HEK293 (cell line): ENCODE measurements at regions not wholly inside any gene's neighbourhood (a gene's known extent, or its start where the extent isn't known, plus 50 kb on each side); places are given as distances from the start of the nearest gene placed in this dataset.

ENCODE experiments used
- CTCF ChIA-PET: fragments of 350-600 bp; formaldehyde crosslinking; extraction: SDS; loops from one replicate; lab custom pipeline; 2021; ENCODE audit warnings: antibody characterized with exemption; lab: Yijun Ruan, JAX
- POLR2A ChIA-PET: fragments of 300-600 bp; formaldehyde crosslinking; extraction: SDS; loops from one replicate; lab custom pipeline; 2020; ENCODE audit warnings: antibody characterized with exemption, inconsistent platforms; lab: Yijun Ruan, JAX
- H3K27ac ChIP-seq: fragments of 200-500 bp; sonication (Bioruptor generic); 2 replicates; pipeline ENCODE4 v1.5.1; 2014; ENCODE audit warnings: low read depth, low read length, control low read depth, inconsistent platforms; ENCODE audit errors: extremely low read depth
- H3K36me3 ChIP-seq, 2 experiments: fragments of 200-500 bp in 1 of 2; sonication (Bioruptor generic) in 1 of 2; 1 replicate in 1 of 2; 2 replicates in 1 of 2; pipeline ENCODE4 v1.5.1; 2014 to 2017; ENCODE audit warnings: inconsistent platforms in 2 of 2, low read length in 2 of 2; ENCODE audit not compliant: control insufficient read depth in 2 of 2, insufficient read depth in 1 of 2
- H3K4me1 ChIP-seq: fragments of 200-500 bp; sonication (Bioruptor generic); 2 replicates; pipeline ENCODE4 v1.5.1; 2014; ENCODE audit warnings: mild to moderate bottlenecking, low read length, inconsistent platforms; ENCODE audit not compliant: control insufficient read depth, insufficient read depth
- H3K4me3 ChIP-seq: 2 replicates; pipeline ENCODE4 v1.5.1; 2011; ENCODE audit warnings: low read depth, mild to moderate bottlenecking, control low read depth, low read length, moderate library complexity
- H3K9me3 ChIP-seq: fragments of 200-500 bp; sonication (Bioruptor generic); 2 replicates; pipeline ENCODE4 v1.5.1; 2014; ENCODE audit warnings: low read depth, low read length, inconsistent platforms; ENCODE audit not compliant: control insufficient read depth, insufficient read depth
- GLI4 ChIP-seq: fragments of 450-650 bp; formaldehyde crosslinking; IDR thresholded peaks from 2 replicates; pipeline ENCODE4 v1.5.1; 2016; ENCODE audit warnings: missing biosample characterization, missing genetic modification characterization
- KLF1 ChIP-seq: fragments of 450-650 bp; formaldehyde crosslinking; IDR thresholded peaks from 2 replicates; pipeline ENCODE4 v1.5.1; 2016; ENCODE audit warnings: missing biosample characterization, missing genetic modification characterization
- KLF16 ChIP-seq: fragments of 450-650 bp; formaldehyde crosslinking; IDR thresholded peaks from 2 replicates; pipeline ENCODE4 v1.5.1; 2017; ENCODE audit warnings: missing biosample characterization, missing genetic modification characterization
- RBAK ChIP-seq: fragments of 450-650 bp; formaldehyde crosslinking; IDR thresholded peaks from 2 replicates; pipeline ENCODE4 v1.5.1; 2016; ENCODE audit warnings: missing biosample characterization, missing genetic modification characterization
- TCF7L2 ChIP-seq: IDR thresholded peaks from 2 replicates; pipeline ENCODE4 v1.6.1; 2011; ENCODE audit warnings: low read depth, mild to moderate bottlenecking, inconsistent platforms, low read length, moderate library complexity, borderline replicate concordance
- YY2 ChIP-seq: fragments of 450-650 bp; formaldehyde crosslinking; IDR thresholded peaks from 2 replicates; pipeline ENCODE4 v1.5.1; 2016; ENCODE audit warnings: missing biosample characterization, missing genetic modification characterization
- ZBTB1 ChIP-seq: fragments of 450-650 bp; formaldehyde crosslinking; IDR thresholded peaks from 2 replicates; pipeline ENCODE4 v1.5.1; 2016; ENCODE audit warnings: missing biosample characterization, missing genetic modification characterization
- ZBTB21 ChIP-seq: fragments of 450-650 bp; formaldehyde crosslinking; IDR thresholded peaks from 2 replicates; pipeline ENCODE4 v1.5.1; 2017; ENCODE audit warnings: missing biosample characterization, missing genetic modification characterization
- ZFP3 ChIP-seq: fragments of 450-650 bp; formaldehyde crosslinking; IDR thresholded peaks from 2 replicates; pipeline ENCODE4 v1.5.1; 2016; ENCODE audit warnings: low read depth, missing biosample characterization, missing genetic modification characterization
- ZFP37 ChIP-seq: fragments of 450-650 bp; formaldehyde crosslinking; IDR thresholded peaks from 2 replicates; pipeline ENCODE4 v1.5.1; 2016; ENCODE audit warnings: missing biosample characterization, missing genetic modification characterization
- ZNF121 ChIP-seq: fragments of 450-650 bp; formaldehyde crosslinking; IDR thresholded peaks from 2 replicates; pipeline ENCODE4 v1.5.1; 2016; ENCODE audit warnings: missing biosample characterization, missing genetic modification characterization
- ZNF157 ChIP-seq: fragments of 450-650 bp; formaldehyde crosslinking; IDR thresholded peaks from 2 replicates; pipeline ENCODE4 v1.5.1; 2016; ENCODE audit warnings: missing biosample characterization, missing genetic modification characterization
- ZNF184 ChIP-seq: fragments of 450-650 bp; IDR thresholded peaks from 2 replicates; pipeline ENCODE4 v1.5.1; 2018; ENCODE audit warnings: missing biosample characterization, mild to moderate bottlenecking, missing genetic modification characterization
- ZNF221 ChIP-seq: fragments of 450-650 bp; formaldehyde crosslinking; IDR thresholded peaks from 2 replicates; pipeline ENCODE4 v1.5.1; 2017; ENCODE audit warnings: missing biosample characterization, missing genetic modification characterization, borderline replicate concordance
- ZNF239 ChIP-seq: fragments of 450-650 bp; formaldehyde crosslinking; IDR thresholded peaks from 2 replicates; pipeline ENCODE4 v1.5.1; 2016; ENCODE audit warnings: missing biosample characterization, missing genetic modification characterization
- ZNF248 ChIP-seq: fragments of 450-650 bp; formaldehyde crosslinking; IDR thresholded peaks from 2 replicates; pipeline ENCODE4 v1.5.1; 2017; ENCODE audit warnings: missing biosample characterization, missing genetic modification characterization
- ZNF292 ChIP-seq: fragments of 450-650 bp; formaldehyde crosslinking; IDR thresholded peaks from 2 replicates; pipeline ENCODE4 v1.5.1; 2016; ENCODE audit warnings: low read depth, missing biosample characterization, missing genetic modification characterization, borderline replicate concordance
- ZNF302 ChIP-seq: fragments of 450-650 bp; formaldehyde crosslinking; IDR thresholded peaks from 2 replicates; pipeline ENCODE4 v1.5.1; 2016; ENCODE audit warnings: missing biosample characterization, missing genetic modification characterization, low read depth
- ZNF350 ChIP-seq: fragments of 450-650 bp; formaldehyde crosslinking; IDR thresholded peaks from 2 replicates; pipeline ENCODE4 v1.5.0; 2017; ENCODE audit warnings: missing biosample characterization, mild to moderate bottlenecking, missing genetic modification characterization
- ZNF473 ChIP-seq: fragments of 450-650 bp; formaldehyde crosslinking; IDR thresholded peaks from 2 replicates; pipeline ENCODE4 v1.5.1; 2017; ENCODE audit warnings: missing biosample characterization, missing genetic modification characterization
- ZNF530 ChIP-seq: fragments of 450-650 bp; formaldehyde crosslinking; IDR thresholded peaks from 2 replicates; pipeline ENCODE4 v1.5.1; 2016; ENCODE audit warnings: low read depth, missing biosample characterization, missing genetic modification characterization
- ZNF548 ChIP-seq: fragments of 450-650 bp; formaldehyde crosslinking; IDR thresholded peaks from 2 replicates; pipeline ENCODE4 v1.5.1; 2016; ENCODE audit warnings: missing biosample characterization, missing genetic modification characterization
- ZNF555 ChIP-seq: fragments of 450-650 bp; formaldehyde crosslinking; conservative IDR thresholded peaks from 2 replicates; pipeline ENCODE4 v1.5.1; 2017; ENCODE audit warnings: missing biosample characterization, mild to moderate bottlenecking, missing genetic modification characterization, inconsistent platforms
- ZNF585B ChIP-seq: fragments of 450-650 bp; formaldehyde crosslinking; IDR thresholded peaks from 2 replicates; pipeline ENCODE4 v1.5.1; 2016; ENCODE audit warnings: missing biosample characterization, missing genetic modification characterization
- ZNF596 ChIP-seq: fragments of 450-650 bp; IDR thresholded peaks from 2 replicates; pipeline ENCODE4 v1.5.0; 2018; ENCODE audit warnings: missing biosample characterization, mild to moderate bottlenecking, missing genetic modification characterization, moderate library complexity
- ZNF626 ChIP-seq: fragments of 450-650 bp; sonication (Bioruptor Pico); formaldehyde crosslinking; IDR thresholded peaks from 2 replicates; pipeline ENCODE4 v1.5.1; 2018; ENCODE audit warnings: missing biosample characterization, missing genetic modification characterization, inconsistent platforms
- ZNF707 ChIP-seq: fragments of 450-650 bp; formaldehyde crosslinking; IDR thresholded peaks from 2 replicates; pipeline ENCODE4 v1.5.1; 2016; ENCODE audit warnings: missing biosample characterization, missing genetic modification characterization
- ZNF785 ChIP-seq: fragments of 450-650 bp; formaldehyde crosslinking; IDR thresholded peaks from 2 replicates; pipeline ENCODE4 v1.5.1; 2016; ENCODE audit warnings: missing biosample characterization, missing genetic modification characterization
- ZNF843 ChIP-seq: fragments of 450-650 bp; formaldehyde crosslinking; IDR thresholded peaks from 2 replicates; pipeline ENCODE4 v1.5.1; 2016; ENCODE audit warnings: missing biosample characterization, missing genetic modification characterization
- TF ChIP-seq, protein P1 (sequence below): fragments of 450-650 bp; formaldehyde crosslinking; IDR thresholded peaks from 2 replicates; pipeline ENCODE4 v1.5.1; 2016; ENCODE audit warnings: missing biosample characterization, missing genetic modification characterization
- TF ChIP-seq, protein P2 (sequence below): fragments of 450-650 bp; formaldehyde crosslinking; IDR thresholded peaks from 2 replicates; pipeline ENCODE4 v1.5.1; 2017; ENCODE audit warnings: missing biosample characterization, missing genetic modification characterization
- TF ChIP-seq, protein P3 (sequence below): fragments of 450-650 bp; formaldehyde crosslinking; optimal IDR thresholded peaks from 2 replicates; pipeline ENCODE3; 2016; ENCODE audit warnings: missing biosample characterization, mild to moderate bottlenecking, missing genetic modification characterization

DNA sequence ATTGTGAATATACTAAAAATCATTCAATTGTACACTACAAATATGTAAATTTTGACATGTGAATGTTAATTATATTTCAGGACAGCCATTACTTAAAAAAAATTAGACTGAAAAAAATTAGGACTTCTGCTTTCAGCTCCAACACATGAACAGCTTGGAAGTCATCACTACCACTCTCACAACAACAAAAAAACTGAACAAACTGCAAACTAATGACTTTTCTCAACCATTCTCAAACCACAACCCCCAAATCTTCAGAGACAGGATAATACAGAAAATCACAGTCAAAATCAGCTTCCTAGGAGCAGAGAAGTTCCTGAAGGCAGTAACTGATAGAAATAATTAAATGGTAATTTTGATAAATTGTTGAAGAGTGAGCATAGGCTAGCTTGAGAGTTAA, 686.4 kb downstream of the TLE1 start:
- POLR2A ChIA-PET = no interaction called here
- Histone ChIP-seq H3K4me3 (no peak overlapping the region), H3K27ac (no peak overlapping the region), H3K4me1 (0 out of 2 replicates have a peak, but pooled peaks cover 2% of the 10 kb centered on the region), H3K9me3 (no peaks in the 10 kb centered on the region), H3K36me3 (no peaks in the 10 kb centered on the region)
- CTCF ChIA-PET = no interaction called here
- TF ChIP-seq ZNF596 (tag by site-specific recombination) (no peak), ZNF707 (tag by site-specific recombination) (no peak), ZFP3 (no peak), ZNF785 (no peak), ZBTB21 (tag by site-specific recombination) (no peak), YY2 (tag by site-specific recombination) (no peak), ZFP37 (no peak)
- TF ChIP-seq, protein P1, sequence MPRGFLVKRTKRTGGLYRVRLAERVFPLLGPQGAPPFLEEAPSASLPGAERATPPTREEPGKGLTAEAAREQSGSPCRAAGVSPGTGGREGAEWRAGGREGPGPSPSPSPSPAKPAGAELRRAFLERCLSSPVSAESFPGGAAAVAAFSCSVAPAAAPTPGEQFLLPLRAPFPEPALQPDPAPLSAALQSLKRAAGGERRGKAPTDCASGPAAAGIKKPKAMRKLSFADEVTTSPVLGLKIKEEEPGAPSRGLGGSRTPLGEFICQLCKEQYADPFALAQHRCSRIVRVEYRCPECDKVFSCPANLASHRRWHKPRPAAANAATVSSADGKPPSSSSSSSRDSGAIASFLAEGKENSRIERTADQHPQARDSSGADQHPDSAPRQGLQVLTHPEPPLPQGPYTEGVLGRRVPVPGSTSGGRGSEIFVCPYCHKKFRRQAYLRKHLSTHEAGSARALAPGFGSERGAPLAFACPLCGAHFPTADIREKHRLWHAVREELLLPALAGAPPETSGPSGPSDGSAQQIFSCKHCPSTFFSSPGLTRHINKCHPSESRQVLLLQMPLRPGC (tag by site-specific recombination) = no peak

DNA sequence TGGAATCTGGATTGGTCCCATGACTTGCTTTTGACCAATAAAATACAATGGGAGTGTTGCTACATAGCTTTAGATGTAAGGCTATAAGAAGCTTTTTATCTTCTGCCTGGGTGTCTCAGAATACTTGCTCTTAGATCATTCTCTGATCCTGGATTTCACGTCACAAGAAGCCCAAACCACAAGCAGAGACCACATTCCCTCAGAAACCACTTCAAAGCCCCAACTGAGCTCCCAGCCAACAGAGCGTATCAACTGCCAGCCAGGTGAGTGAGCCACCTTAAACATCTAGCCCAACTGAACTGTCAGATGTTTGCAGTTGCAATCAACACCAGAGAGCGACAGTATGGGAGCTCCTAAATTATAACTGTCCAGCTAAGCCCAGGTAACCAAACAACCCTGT, 687.1 kb downstream of the TLE1 start:
- Histone ChIP-seq H3K4me3 (no peak overlapping the region), H3K27ac (no peak overlapping the region), H3K4me1 (0 out of 2 replicates have a peak, but pooled peaks cover 2% of the 10 kb centered on the region), H3K36me3 (no peaks in the 10 kb centered on the region), H3K9me3 (no peaks in the 10 kb centered on the region)
- POLR2A ChIA-PET = no interaction called here
- CTCF ChIA-PET = interaction anchor here (0.7 kb wide), 1 partner anchor 847 kb away, joined by 3 read pairs; no protein-coding TSS in a partner anchor
- no peak for TF ChIP-seq ZNF121
- no peak for TF ChIP-seq TCF7L2
- TF ChIP-seq RBAK (tag by site-specific recombination) = no peak
- TF ChIP-seq ZNF585B (tag by site-specific recombination) = no peak
- no peak for TF ChIP-seq ZNF157 (tag by site-specific recombination)
- TF ChIP-seq ZNF626 (tag by site-specific recombination) = no peak
- TF ChIP-seq KLF1 (tag by site-specific recombination) = no peak
- no peak for TF ChIP-seq ZNF302 (tag by site-specific recombination)
- no peak for TF ChIP-seq ZNF473
- no peak for TF ChIP-seq GLI4
- no peak for TF ChIP-seq ZNF350
- TF ChIP-seq ZBTB1 (tag by site-specific recombination) = no peak
- TF ChIP-seq, all 188 proteins: peak for 0

DNA sequence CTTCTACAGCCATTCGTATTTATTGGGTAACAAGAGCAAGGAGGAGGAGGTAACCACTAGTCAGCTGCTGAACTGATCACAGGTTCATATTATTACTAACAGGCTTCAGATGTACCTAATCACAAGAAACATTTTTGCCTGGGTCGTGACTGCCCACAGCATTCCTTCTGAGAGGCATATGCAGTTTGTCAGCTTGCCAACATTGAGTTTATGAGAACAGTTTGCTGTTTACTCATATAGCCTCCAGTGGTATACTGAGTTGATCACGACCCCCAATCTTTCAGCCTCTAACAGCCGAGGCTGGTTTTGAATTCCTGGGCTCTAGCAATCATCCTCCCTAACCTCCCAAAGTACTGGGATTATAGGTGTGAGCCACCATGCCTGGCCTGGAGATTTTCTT, 693.6 kb downstream of the TLE1 start:
- H3K4me1 ChIP-seq = no peaks in the 10 kb centered on the region
- no peaks in the 10 kb centered on the region for H3K9me3 ChIP-seq
- TF ChIP-seq ZNF843 (tag by site-specific recombination) (no peak), ZNF248 (tag by site-specific recombination) (no peak), KLF1 (tag by site-specific recombination) (no peak), KLF16 (tag by site-specific recombination) (no peak), ZNF239 (tag by site-specific recombination) (no peak), ZNF548 (tag by site-specific recombination) (no peak), ZNF530 (tag by site-specific recombination) (no peak), ZNF221 (tag by site-specific recombination) (no peak), ZNF184 (tag by site-specific recombination) (no peak), ZNF292 (tag by site-specific recombination) (no peak), ZNF555 (tag by site-specific recombination) (no peak)
- TF ChIP-seq, protein P2, sequence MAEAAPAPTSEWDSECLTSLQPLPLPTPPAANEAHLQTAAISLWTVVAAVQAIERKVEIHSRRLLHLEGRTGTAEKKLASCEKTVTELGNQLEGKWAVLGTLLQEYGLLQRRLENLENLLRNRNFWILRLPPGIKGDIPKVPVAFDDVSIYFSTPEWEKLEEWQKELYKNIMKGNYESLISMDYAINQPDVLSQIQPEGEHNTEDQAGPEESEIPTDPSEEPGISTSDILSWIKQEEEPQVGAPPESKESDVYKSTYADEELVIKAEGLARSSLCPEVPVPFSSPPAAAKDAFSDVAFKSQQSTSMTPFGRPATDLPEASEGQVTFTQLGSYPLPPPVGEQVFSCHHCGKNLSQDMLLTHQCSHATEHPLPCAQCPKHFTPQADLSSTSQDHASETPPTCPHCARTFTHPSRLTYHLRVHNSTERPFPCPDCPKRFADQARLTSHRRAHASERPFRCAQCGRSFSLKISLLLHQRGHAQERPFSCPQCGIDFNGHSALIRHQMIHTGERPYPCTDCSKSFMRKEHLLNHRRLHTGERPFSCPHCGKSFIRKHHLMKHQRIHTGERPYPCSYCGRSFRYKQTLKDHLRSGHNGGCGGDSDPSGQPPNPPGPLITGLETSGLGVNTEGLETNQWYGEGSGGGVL (tag by site-specific recombination) = no peak
- TF ChIP-seq, protein P3, sequence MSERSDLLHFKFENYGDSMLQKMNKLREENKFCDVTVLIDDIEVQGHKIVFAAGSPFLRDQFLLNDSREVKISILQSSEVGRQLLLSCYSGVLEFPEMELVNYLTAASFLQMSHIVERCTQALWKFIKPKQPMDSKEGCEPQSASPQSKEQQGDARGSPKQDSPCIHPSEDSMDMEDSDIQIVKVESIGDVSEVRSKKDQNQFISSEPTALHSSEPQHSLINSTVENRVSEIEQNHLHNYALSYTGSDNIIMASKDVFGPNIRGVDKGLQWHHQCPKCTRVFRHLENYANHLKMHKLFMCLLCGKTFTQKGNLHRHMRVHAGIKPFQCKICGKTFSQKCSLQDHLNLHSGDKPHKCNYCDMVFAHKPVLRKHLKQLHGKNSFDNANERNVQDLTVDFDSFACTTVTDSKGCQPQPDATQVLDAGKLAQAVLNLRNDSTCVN (tag by site-specific recombination) = no peak
- TF ChIP-seq, all 188 proteins: peak for 0
- ChIA-PET CTCF (no interaction called here), POLR2A (no interaction called here)
- H3K27ac ChIP-seq = no peak overlapping the region
- H3K36me3 ChIP-seq = no peaks in the 10 kb centered on the region
- H3K4me3 ChIP-seq = no peak overlapping the region
